COLO668 (cell line): ENCODE measurements at regions not wholly inside any gene's neighbourhood (a gene's known extent, or its start where the extent isn't known, plus 50 kb on each side); places are given as distances from the start of the nearest gene placed in this dataset.

ENCODE experiments used
- DNase-seq: peaks from one replicate; lab custom pipeline; 2025; ENCODE audit not compliant: unreplicated experiment; lab: John Stamatoyannopoulos, UW

- no peak for DNase-seq
Measured at GRCh38 chr21:26784974-26785373, 60.2 kb downstream of the ADAMTS1 start.

GRCh38 chr21:26783466-26784195 lies 61.6 kb downstream of the ADAMTS1 start:
- DNase-seq = no peak

- no peak for DNase-seq
Measured at GRCh38 chr21:26782747-26783146, 62.5 kb downstream of the ADAMTS1 start.

GRCh38 chr21:26782331-26782730 lies 62.9 kb downstream of the ADAMTS1 start:
- DNase-seq = no peak

- no peak for DNase-seq
Measured at GRCh38 chr21:26781331-26781730, 63.9 kb downstream of the ADAMTS1 start.

- no peak for DNase-seq
Measured at GRCh38 chr21:26777166-26777565, 68.0 kb downstream of the ADAMTS1 start.

- DNase-seq = no peak
Measured at GRCh38 chr21:26776310-26777021, 68.7 kb downstream of the ADAMTS1 start.

GRCh38 chr21:26773058-26773457 lies 72.2 kb downstream of the ADAMTS1 start:
- no peak for DNase-seq

GRCh38 chr21:26769613-26770188 lies 75.5 kb downstream of the ADAMTS1 start:
- DNase-seq = no peak

GRCh38 chr21:26766826-26767325 lies 78.3 kb downstream of the ADAMTS1 start:
- no peak for DNase-seq

GRCh38 chr21:26761174-26761915 lies 83.9 kb downstream of the ADAMTS1 start:
- DNase-seq = no peak

GRCh38 chr21:26759731-26760130 lies 85.5 kb downstream of the ADAMTS1 start:
- no peak for DNase-seq

GRCh38 chr21:26758083-26758880 lies 86.9 kb downstream of the ADAMTS1 start:
- DNase-seq = no peak

GRCh38 chr21:26756491-26757159 lies 88.6 kb downstream of the ADAMTS1 start:
- DNase-seq = no peak

- no peak for DNase-seq
Measured at GRCh38 chr21:26754853-26755252, 90.4 kb downstream of the ADAMTS1 start.

- no peak for DNase-seq
Measured at GRCh38 chr21:26753822-26754221, 91.4 kb downstream of the ADAMTS1 start.

- DNase-seq = no peak
Measured at GRCh38 chr21:26752849-26753248, 92.4 kb downstream of the ADAMTS1 start.

GRCh38 chr21:26751305-26751704 lies 93.9 kb downstream of the ADAMTS1 start:
- no peak for DNase-seq

GRCh38 chr21:26748066-26748465 lies 97.1 kb downstream of the ADAMTS1 start:
- DNase-seq = no peak

- no peak for DNase-seq
Measured at GRCh38 chr21:26747216-26747615, 98.0 kb downstream of the ADAMTS1 start.
